ENCODE measurements at regions not wholly inside any gene's neighbourhood (a gene's known extent, or its start where the extent isn't known, plus 50 kb on each side); places are given as distances from the start of the nearest gene placed in this dataset.

GRCh38 chr18:45270289-45270771, 344.9 kb upstream of the SLC14A2 start:
- no peak for TF ChIP-seq CTCF (IDR thresholded peaks at IDR 0.05; ENCODE audit: extremely low read depth, insufficient read depth, missing control alignments)
- in situ Hi-C loops (cut with MboI; ENCODE audit: low pct_unique_long_range_greater_than_20kb, low sequenced_read_pairs, unreplicated experiment): no loop called here
- DNase-seq (ENCODE audit: low spot score): no peak

DNA sequence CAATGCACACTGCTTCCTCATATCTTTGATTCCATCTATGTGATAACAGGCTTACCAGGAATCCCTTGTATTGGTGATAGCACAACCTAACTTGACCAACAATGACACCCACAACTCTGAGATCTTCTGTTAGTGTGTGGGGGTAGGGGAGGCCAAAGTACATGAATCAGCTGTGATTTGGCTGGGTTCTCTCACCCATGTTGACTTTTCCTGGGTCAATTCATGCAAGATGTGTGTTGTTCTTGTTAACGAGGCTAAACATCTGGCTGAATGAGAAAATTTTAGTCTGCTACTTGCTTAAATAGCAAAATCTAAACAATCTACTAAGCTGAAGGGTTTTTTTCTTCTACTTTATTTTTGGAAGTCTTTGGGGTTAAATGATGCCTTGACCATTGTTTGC, 341.2 kb upstream of the SLC14A2 start:
- no peak for DNase-seq (ENCODE audit: low spot score)
- in situ Hi-C loops (cut with MboI; ENCODE audit: low pct_unique_long_range_greater_than_20kb, low sequenced_read_pairs, unreplicated experiment): no loop called here
- TF ChIP-seq CTCF (IDR thresholded peaks at IDR 0.05; ENCODE audit: extremely low read depth, insufficient read depth, missing control alignments): no peak

- TF ChIP-seq CTCF (IDR thresholded peaks at IDR 0.05; ENCODE audit: extremely low read depth, insufficient read depth, missing control alignments): peak; percentile 63
- in situ Hi-C loops (cut with MboI; ENCODE audit: low pct_unique_long_range_greater_than_20kb, low sequenced_read_pairs, unreplicated experiment): no loop called here
- DNase-seq (ENCODE audit: low spot score): peak; percentile 23
These were observed 339.7 kb upstream of the SLC14A2 start for GRCh38 chr18:45275367-45276113.

- in situ Hi-C loops (cut with MboI; ENCODE audit: low pct_unique_long_range_greater_than_20kb, low sequenced_read_pairs, unreplicated experiment): no loop called here
- DNase-seq (ENCODE audit: low spot score): no peak
- TF ChIP-seq CTCF (IDR thresholded peaks at IDR 0.05; ENCODE audit: extremely low read depth, insufficient read depth, missing control alignments): no peak
These were observed 338.4 kb upstream of the SLC14A2 start for GRCh38 chr18:45276878-45277277.

GRCh38 chr18:45277908-45278307, 337.4 kb upstream of the SLC14A2 start:
- no peak for DNase-seq (ENCODE audit: low spot score)
- in situ Hi-C loops (cut with MboI; ENCODE audit: low pct_unique_long_range_greater_than_20kb, low sequenced_read_pairs, unreplicated experiment): no loop called here
- no peak for TF ChIP-seq CTCF (IDR thresholded peaks at IDR 0.05; ENCODE audit: extremely low read depth, insufficient read depth, missing control alignments)

- no peak for DNase-seq (ENCODE audit: low spot score)
- in situ Hi-C loops (cut with MboI; ENCODE audit: low pct_unique_long_range_greater_than_20kb, low sequenced_read_pairs, unreplicated experiment): no loop called here
- TF ChIP-seq CTCF (IDR thresholded peaks at IDR 0.05; ENCODE audit: extremely low read depth, insufficient read depth, missing control alignments): no peak
These were observed 334.6 kb upstream of the SLC14A2 start for GRCh38 chr18:45280481-45281276.

Data from GM13977 (cell line).